ENCODE measurements at regions not wholly inside any gene's neighbourhood (a gene's known extent, or its start where the extent isn't known, plus 50 kb on each side); places are given as distances from the start of the nearest gene placed in this dataset.

DNA sequence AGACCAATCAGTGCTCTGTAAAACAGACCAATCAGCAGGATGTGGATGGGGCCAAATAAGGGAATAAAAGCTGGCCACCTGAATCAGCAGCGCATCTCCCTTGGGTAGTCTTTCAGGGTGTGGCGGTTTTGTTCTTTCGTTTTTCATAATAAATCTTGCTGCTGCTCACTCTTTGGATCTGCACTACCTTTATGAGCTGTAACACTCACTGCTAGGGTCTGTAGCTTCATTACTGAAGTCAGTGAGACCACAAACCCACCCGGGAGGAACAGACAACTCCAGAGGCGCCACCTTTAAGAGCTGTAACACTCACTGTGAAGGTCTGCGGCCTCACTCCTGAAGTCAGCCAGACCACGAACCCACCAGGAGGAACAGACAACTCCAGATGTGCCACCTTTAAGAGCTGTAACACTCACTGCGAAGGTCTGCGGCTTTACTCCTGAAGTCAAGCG, 175.5 kb upstream of the PDGFD start:
- H3K4me3 ChIP-seq = no peak overlapping the region
- H3K4me1 ChIP-seq (replicated peaks in 1 of 2; ENCODE audit: control insufficient read depth in 2 of 2, insufficient read depth in 2 of 2, low read length in 2 of 2) = no peaks in the 10 kb centered on the region
- ChIA-PET POLR2A (interaction anchor here (0.6 kb wide), 1 partner anchor 1056 kb away, joined by 3 read pairs; no protein-coding TSS in a partner anchor), CTCF (ENCODE audit: low intra/inter-chr PET ratio) (no interaction called here)
- FAIRE-seq = no peak
- no peak overlapping the region for H3K9ac ChIP-seq (ENCODE audit: insufficient read depth in 1 of 2, low read depth in 2 of 2, low read length in 2 of 2)
- no peaks in the 10 kb centered on the region for H3K36me3 ChIP-seq (ENCODE audit: control insufficient read depth, insufficient read depth, low read length)
- no peaks in the 10 kb centered on the region for H3K27me3 ChIP-seq (ENCODE audit: control insufficient read depth in 2 of 2, insufficient read depth in 2 of 2, low read length in 2 of 2)
- H2AFZ ChIP-seq (ENCODE audit: low read depth, low read length) = no peak overlapping the region
- in situ Hi-C loops (cut with MboI) = no loop called here
- no peaks in the 10 kb centered on the region for H3K79me2 ChIP-seq (ENCODE audit: control insufficient read depth, insufficient read depth, low read length)
- BruUV-seq (replicated peaks) = no TSS peak
- no peak for ATAC-seq
- no peaks in the 10 kb centered on the region for H3K9me3 ChIP-seq (replicated peaks; ENCODE audit: control insufficient read depth, insufficient read depth, low read depth, low read length)
- H3K9me1 ChIP-seq (ENCODE audit: control insufficient read depth, insufficient read depth, low read length) = no peaks in the 10 kb centered on the region
- H3K4me2 ChIP-seq (ENCODE audit: insufficient read depth, low read length) = no peak overlapping the region
- 3% methylated on average over 10 of the region's 10 CpGs for WGBS (ENCODE audit: insufficient coverage, low coverage, missing lambda C conversion rate)
- H3K27ac ChIP-seq (ENCODE audit: extremely low read depth, low read depth, low read length) = no peak overlapping the region
- intact Hi-C loops (cut with micrococcal nuclease) = no loop called here
- DNase-seq (ENCODE audit: extremely low read depth in 1 of 4, low spot score in 3 of 4) = no peak
- no peaks in the 10 kb centered on the region for H4K20me1 ChIP-seq (replicated peaks; ENCODE audit: control insufficient read depth, insufficient read depth, low read length)
- TF ChIP-seq MIER1 (IDR thresholded peaks at IDR 0.05; ENCODE audit: low read depth) (no peak), EWSR1 (IDR thresholded peaks at IDR 0.05; ENCODE audit: borderline replicate concordance, low read depth, partially characterized antibody) (no peak), SMAD2 (IDR thresholded peaks at IDR 0.05; ENCODE audit: low read depth, low read length) (no peak), ZNF311 (CRISPR knock-in tag; IDR thresholded peaks at IDR 0.05) (no peak), MEIS2 (IDR thresholded peaks at IDR 0.05; ENCODE audit: partially characterized antibody) (no peak), ZNF282 (CRISPR knock-in tag; IDR thresholded peaks at IDR 0.05) (no peak), RUNX1 (IDR thresholded peaks at IDR 0.05; ENCODE audit: low read depth) (no peak)
- TF ChIP-seq, protein P1, sequence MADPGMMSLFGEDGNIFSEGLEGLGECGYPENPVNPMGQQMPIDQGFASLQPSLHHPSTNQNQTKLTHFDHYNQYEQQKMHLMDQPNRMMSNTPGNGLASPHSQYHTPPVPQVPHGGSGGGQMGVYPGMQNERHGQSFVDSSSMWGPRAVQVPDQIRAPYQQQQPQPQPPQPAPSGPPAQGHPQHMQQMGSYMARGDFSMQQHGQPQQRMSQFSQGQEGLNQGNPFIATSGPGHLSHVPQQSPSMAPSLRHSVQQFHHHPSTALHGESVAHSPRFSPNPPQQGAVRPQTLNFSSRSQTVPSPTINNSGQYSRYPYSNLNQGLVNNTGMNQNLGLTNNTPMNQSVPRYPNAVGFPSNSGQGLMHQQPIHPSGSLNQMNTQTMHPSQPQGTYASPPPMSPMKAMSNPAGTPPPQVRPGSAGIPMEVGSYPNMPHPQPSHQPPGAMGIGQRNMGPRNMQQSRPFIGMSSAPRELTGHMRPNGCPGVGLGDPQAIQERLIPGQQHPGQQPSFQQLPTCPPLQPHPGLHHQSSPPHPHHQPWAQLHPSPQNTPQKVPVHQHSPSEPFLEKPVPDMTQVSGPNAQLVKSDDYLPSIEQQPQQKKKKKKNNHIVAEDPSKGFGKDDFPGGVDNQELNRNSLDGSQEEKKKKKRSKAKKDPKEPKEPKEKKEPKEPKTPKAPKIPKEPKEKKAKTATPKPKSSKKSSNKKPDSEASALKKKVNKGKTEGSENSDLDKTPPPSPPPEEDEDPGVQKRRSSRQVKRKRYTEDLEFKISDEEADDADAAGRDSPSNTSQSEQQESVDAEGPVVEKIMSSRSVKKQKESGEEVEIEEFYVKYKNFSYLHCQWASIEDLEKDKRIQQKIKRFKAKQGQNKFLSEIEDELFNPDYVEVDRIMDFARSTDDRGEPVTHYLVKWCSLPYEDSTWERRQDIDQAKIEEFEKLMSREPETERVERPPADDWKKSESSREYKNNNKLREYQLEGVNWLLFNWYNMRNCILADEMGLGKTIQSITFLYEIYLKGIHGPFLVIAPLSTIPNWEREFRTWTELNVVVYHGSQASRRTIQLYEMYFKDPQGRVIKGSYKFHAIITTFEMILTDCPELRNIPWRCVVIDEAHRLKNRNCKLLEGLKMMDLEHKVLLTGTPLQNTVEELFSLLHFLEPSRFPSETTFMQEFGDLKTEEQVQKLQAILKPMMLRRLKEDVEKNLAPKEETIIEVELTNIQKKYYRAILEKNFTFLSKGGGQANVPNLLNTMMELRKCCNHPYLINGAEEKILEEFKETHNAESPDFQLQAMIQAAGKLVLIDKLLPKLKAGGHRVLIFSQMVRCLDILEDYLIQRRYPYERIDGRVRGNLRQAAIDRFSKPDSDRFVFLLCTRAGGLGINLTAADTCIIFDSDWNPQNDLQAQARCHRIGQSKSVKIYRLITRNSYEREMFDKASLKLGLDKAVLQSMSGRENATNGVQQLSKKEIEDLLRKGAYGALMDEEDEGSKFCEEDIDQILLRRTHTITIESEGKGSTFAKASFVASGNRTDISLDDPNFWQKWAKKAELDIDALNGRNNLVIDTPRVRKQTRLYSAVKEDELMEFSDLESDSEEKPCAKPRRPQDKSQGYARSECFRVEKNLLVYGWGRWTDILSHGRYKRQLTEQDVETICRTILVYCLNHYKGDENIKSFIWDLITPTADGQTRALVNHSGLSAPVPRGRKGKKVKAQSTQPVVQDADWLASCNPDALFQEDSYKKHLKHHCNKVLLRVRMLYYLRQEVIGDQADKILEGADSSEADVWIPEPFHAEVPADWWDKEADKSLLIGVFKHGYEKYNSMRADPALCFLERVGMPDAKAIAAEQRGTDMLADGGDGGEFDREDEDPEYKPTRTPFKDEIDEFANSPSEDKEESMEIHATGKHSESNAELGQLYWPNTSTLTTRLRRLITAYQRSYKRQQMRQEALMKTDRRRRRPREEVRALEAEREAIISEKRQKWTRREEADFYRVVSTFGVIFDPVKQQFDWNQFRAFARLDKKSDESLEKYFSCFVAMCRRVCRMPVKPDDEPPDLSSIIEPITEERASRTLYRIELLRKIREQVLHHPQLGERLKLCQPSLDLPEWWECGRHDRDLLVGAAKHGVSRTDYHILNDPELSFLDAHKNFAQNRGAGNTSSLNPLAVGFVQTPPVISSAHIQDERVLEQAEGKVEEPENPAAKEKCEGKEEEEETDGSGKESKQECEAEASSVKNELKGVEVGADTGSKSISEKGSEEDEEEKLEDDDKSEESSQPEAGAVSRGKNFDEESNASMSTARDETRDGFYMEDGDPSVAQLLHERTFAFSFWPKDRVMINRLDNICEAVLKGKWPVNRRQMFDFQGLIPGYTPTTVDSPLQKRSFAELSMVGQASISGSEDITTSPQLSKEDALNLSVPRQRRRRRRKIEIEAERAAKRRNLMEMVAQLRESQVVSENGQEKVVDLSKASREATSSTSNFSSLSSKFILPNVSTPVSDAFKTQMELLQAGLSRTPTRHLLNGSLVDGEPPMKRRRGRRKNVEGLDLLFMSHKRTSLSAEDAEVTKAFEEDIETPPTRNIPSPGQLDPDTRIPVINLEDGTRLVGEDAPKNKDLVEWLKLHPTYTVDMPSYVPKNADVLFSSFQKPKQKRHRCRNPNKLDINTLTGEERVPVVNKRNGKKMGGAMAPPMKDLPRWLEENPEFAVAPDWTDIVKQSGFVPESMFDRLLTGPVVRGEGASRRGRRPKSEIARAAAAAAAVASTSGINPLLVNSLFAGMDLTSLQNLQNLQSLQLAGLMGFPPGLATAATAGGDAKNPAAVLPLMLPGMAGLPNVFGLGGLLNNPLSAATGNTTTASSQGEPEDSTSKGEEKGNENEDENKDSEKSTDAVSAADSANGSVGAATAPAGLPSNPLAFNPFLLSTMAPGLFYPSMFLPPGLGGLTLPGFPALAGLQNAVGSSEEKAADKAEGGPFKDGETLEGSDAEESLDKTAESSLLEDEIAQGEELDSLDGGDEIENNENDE (IDR thresholded peaks at IDR 0.05; ENCODE audit: low read depth, low read length) = no peak
- TF ChIP-seq, protein P2, sequence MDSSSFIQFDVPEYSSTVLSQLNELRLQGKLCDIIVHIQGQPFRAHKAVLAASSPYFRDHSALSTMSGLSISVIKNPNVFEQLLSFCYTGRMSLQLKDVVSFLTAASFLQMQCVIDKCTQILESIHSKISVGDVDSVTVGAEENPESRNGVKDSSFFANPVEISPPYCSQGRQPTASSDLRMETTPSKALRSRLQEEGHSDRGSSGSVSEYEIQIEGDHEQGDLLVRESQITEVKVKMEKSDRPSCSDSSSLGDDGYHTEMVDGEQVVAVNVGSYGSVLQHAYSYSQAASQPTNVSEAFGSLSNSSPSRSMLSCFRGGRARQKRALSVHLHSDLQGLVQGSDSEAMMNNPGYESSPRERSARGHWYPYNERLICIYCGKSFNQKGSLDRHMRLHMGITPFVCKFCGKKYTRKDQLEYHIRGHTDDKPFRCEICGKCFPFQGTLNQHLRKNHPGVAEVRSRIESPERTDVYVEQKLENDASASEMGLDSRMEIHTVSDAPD (CRISPR knock-in tag; IDR thresholded peaks at IDR 0.05) = no peak
- TF ChIP-seq, protein P3, sequence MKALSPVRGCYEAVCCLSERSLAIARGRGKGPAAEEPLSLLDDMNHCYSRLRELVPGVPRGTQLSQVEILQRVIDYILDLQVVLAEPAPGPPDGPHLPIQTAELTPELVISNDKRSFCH (CRISPR knock-in tag; IDR thresholded peaks at IDR 0.05) = no peak
- TF ChIP-seq, protein P3 (tag; IDR thresholded peaks at IDR 0.05) = no peak

All from K562 (cell line).